Naive thymus-derived CD4-positive, alpha-beta T cell (primary cell): ENCODE measurements at regions not wholly inside any gene's neighbourhood (a gene's known extent, or its start where the extent isn't known, plus 50 kb on each side); places are given as distances from the start of the nearest gene placed in this dataset.

Source experiments
- ATAC-seq: fragments of 150-1000 bp; cut with Tn5 transposase; 2 replicates; pipeline ENCODE4 v1.10.0; 2021; ENCODE audit warnings: mild to moderate bottlenecking, moderate library complexity
- CTCF ChIA-PET: fragments of 350-600 bp; sonication (Branson Sonifier 250); formaldehyde crosslinking; loops from one replicate; lab custom pipeline; 2021; ENCODE audit warnings: antibody characterized with exemption; lab: Charles Lee
- POLR2A ChIA-PET: fragments of 350-600 bp; sonication (Branson Sonifier 250); formaldehyde crosslinking; loops from one replicate; lab custom pipeline; 2021; ENCODE audit warnings: antibody characterized with exemption, inconsistent platforms; lab: Charles Lee
- DNase-seq, 9 donors: peaks; one replicate each; pipeline versions ENCODE4 v3.0.0 to v3.0.0-alpha.2; 2020 to 2022; ENCODE audit warnings: mixed read lengths in 1 of 9
- H3K27ac ChIP-seq: one replicate; pipeline ENCODE4 v1.7.0; 2013; ENCODE audit warnings: mild to moderate bottlenecking, low read depth, low read length, moderate library complexity
- H3K27me3 ChIP-seq, 2 donors: one replicate each; pipeline ENCODE4 v1.7.0; 2013; ENCODE audit warnings: low read length in 2 of 2, mild to moderate bottlenecking in 2 of 2, moderate library complexity in 2 of 2; ENCODE audit not compliant: control insufficient read depth in 2 of 2, insufficient read depth in 2 of 2
- H3K36me3 ChIP-seq, 3 experiments: 1 replicate in 2 of 3; 2 replicates in 1 of 3; pipeline ENCODE4 v1.7.0; 2013; ENCODE audit warnings: low read length in 3 of 3, mild to moderate bottlenecking in 3 of 3, moderate library complexity in 1 of 3; ENCODE audit not compliant: insufficient read depth in 3 of 3, control insufficient read depth in 2 of 3
- H3K4me1 ChIP-seq, 2 donors: one replicate each; pipeline ENCODE4 v1.7.0; 2013; ENCODE audit warnings: low read length in 2 of 2, mild to moderate bottlenecking in 2 of 2, moderate library complexity in 1 of 2; ENCODE audit not compliant: control insufficient read depth in 2 of 2, insufficient read depth in 2 of 2
- H3K4me3 ChIP-seq: 2 replicates; pipeline ENCODE4 v1.7.0; 2013; ENCODE audit warnings: mild to moderate bottlenecking, low read length
- H3K9me3 ChIP-seq, 3 experiments: 1 replicate in 2 of 3; 2 replicates in 1 of 3; pipeline ENCODE4 v1.7.0; 2013; ENCODE audit warnings: low read length in 3 of 3; ENCODE audit not compliant: control insufficient read depth in 2 of 3
- H3K27ac Mint-ChIP-seq, 9 donors: one replicate each; pipeline ENCODE4 v1.8.0; 2020 to 2022; ENCODE audit warnings: mixed read lengths in 9 of 9, mild to moderate bottlenecking in 8 of 9, moderate library complexity in 5 of 9, inconsistent platforms in 2 of 9
- H3K27me3 Mint-ChIP-seq, 5 donors: one replicate each; pipeline ENCODE4 v1.8.0; 2021 to 2022; ENCODE audit warnings: mixed read lengths in 5 of 5, mild to moderate bottlenecking in 1 of 5
- H3K36me3 Mint-ChIP-seq, 5 donors: one replicate each; pipeline ENCODE4 v1.8.0; 2020 to 2022; ENCODE audit warnings: mixed read lengths in 5 of 5, mild to moderate bottlenecking in 3 of 5, inconsistent platforms in 1 of 5
- H3K4me1 Mint-ChIP-seq, 7 donors: one replicate each; pipeline ENCODE4 v1.8.0; 2020 to 2022; ENCODE audit warnings: mixed read lengths in 7 of 7, mild to moderate bottlenecking in 3 of 7, inconsistent platforms in 1 of 7
- H3K4me3 Mint-ChIP-seq, 10 donors: one replicate each; pipeline ENCODE4 v1.8.0; 2020 to 2022; ENCODE audit warnings: mild to moderate bottlenecking in 10 of 10, mixed read lengths in 10 of 10, moderate library complexity in 6 of 10, inconsistent platforms in 2 of 10
- H3K9me3 Mint-ChIP-seq, 11 donors: one replicate each; pipeline ENCODE4 v1.8.0; 2020 to 2022; ENCODE audit warnings: mixed read lengths in 11 of 11, mild to moderate bottlenecking in 4 of 11, inconsistent platforms in 1 of 11, moderate library complexity in 1 of 11
- intact Hi-C, 2 donors: fragments of 100-400 bp; cut with micrococcal nuclease; formaldehyde crosslinking; loops; one replicate each; pipeline ENCODE4 v1.15.1; 2023

DNA sequence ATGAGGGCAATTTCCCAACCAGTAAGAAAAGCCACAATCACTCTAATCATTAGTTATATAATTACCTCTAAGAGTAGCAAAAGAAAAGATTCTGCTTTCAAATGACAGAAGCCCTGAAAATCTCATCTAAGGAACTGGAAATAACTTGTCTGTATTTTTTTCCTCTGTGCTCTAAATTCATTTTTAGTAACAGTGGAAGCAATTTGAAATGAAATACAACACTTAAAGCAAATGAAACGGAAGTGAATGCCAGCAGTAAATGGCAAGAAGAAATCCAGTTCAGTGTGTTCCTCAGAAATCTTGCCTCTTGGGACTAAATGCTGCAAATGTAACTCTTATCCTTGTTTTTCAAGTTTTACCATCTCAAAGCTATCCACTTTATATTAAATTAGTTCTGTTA is 294.9 kb downstream of the TAF11L14 start:
- Histone ChIP-seq H3K27ac (no peak overlapping the region), H3K4me3 (no peak overlapping the region), H3K36me3 (no peaks in the 10 kb centered on the region), H3K4me1 (no peaks in the 10 kb centered on the region), H3K27me3 (no peaks in the 10 kb centered on the region), H3K9me3 (peaks cover 0 to 19% (median 0%) of the 10 kb centered on the region in 3 experiments)
- no peak for DNase-seq
- ChIA-PET POLR2A (no interaction called here), CTCF (no interaction called here)
- Mint-ChIP-seq H3K9me3 (peaks cover 2 to 33% (median 20%) of the 10 kb centered on the region in 11 donors), H3K4me3 (no peak overlapping the region), H3K36me3 (peaks cover 0 to 4% (median 0%) of the 10 kb centered on the region in 5 donors), H3K27me3 (no peaks in the 10 kb centered on the region), H3K4me1 (no peaks in the 10 kb centered on the region), H3K27ac (no peak overlapping the region)
- intact Hi-C loops: no loop called here
- ATAC-seq: no peak

GRCh38 chr5:17930346-17930745 is 296.1 kb downstream of the TAF11L14 start:
- H3K9me3 ChIP-seq: peaks cover 0 to 19% (median 0%) of the 10 kb centered on the region in 3 experiments
- intact Hi-C loops: no loop called here
- ChIA-PET POLR2A (no interaction called here), CTCF (no interaction called here)
- Mint-ChIP-seq H3K27ac (no peak overlapping the region), H3K36me3 (peaks cover 0 to 7% (median 0%) of the 10 kb centered on the region in 5 donors), H3K4me3 (no peak overlapping the region), H3K4me1 (no peaks in the 10 kb centered on the region), H3K9me3 (peaks cover 3 to 41% (median 18%) of the 10 kb centered on the region in 11 donors), H3K27me3 (no peaks in the 10 kb centered on the region)
- no peak overlapping the region for H3K27ac ChIP-seq
- H3K36me3 ChIP-seq: no peaks in the 10 kb centered on the region
- H3K27me3 ChIP-seq: no peaks in the 10 kb centered on the region
- H3K4me3 ChIP-seq: no peak overlapping the region
- H3K4me1 ChIP-seq: no peaks in the 10 kb centered on the region
- DNase-seq (no peak), ATAC-seq (no peak)

DNA sequence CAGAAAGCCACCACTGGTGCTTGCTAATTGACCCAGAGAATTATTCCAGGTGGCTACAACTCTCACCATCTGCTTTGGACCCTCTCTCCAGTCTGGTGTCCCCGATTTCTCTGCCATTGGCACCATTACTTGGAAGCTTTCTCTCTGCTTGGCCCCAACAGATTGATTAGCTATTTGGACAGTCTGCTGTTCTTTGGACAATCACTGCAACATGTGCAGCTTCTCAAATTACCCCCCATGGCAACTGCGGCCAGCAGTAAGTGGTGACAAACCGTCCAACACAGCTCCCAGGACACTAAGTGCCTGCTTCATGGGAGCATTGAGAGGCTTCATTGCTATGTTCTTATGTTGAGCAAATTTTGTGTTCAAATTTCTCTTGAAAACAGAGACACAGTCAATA is 309.8 kb downstream of the TAF11L14 start:
- ChIA-PET POLR2A (no interaction called here), CTCF (no interaction called here)
- Histone ChIP-seq H3K9me3 (no peaks in the 10 kb centered on the region), H3K36me3 (no peaks in the 10 kb centered on the region), H3K4me1 (no peaks in the 10 kb centered on the region), H3K27ac (no peak overlapping the region), H3K4me3 (no peak overlapping the region), H3K27me3 (no peaks in the 10 kb centered on the region)
- intact Hi-C loops: no loop called here
- DNase-seq (no peak), ATAC-seq (no peak)
- no peaks in the 10 kb centered on the region for H3K27me3 Mint-ChIP-seq
- no peak overlapping the region for H3K4me3 Mint-ChIP-seq
- H3K4me1 Mint-ChIP-seq: no peaks in the 10 kb centered on the region
- H3K27ac Mint-ChIP-seq: no peak overlapping the region
- H3K9me3 Mint-ChIP-seq: peaks cover 5 to 43% (median 15%) of the 10 kb centered on the region in 11 donors
- H3K36me3 Mint-ChIP-seq: no peaks in the 10 kb centered on the region

GRCh38 chr5:17947029-17947428 is 312.8 kb downstream of the TAF11L14 start:
- Mint-ChIP-seq H3K4me3 (no peak overlapping the region), H3K27ac (no peak overlapping the region), H3K4me1 (no peaks in the 10 kb centered on the region), H3K9me3 (peaks cover 3 to 41% (median 17%) of the 10 kb centered on the region in 11 donors), H3K27me3 (no peaks in the 10 kb centered on the region), H3K36me3 (no peaks in the 10 kb centered on the region)
- ChIA-PET CTCF (no interaction called here), POLR2A (no interaction called here)
- ATAC-seq: no peak
- no peak overlapping the region for H3K27ac ChIP-seq
- DNase-seq: no peak
- no peaks in the 10 kb centered on the region for H3K4me1 ChIP-seq
- intact Hi-C loops: no loop called here
- no peak overlapping the region for H3K4me3 ChIP-seq
- peaks cover 0 to 9% (median 0%) of the 10 kb centered on the region in 3 experiments for H3K9me3 ChIP-seq
- no peaks in the 10 kb centered on the region for H3K27me3 ChIP-seq
- no peaks in the 10 kb centered on the region for H3K36me3 ChIP-seq

GRCh38 chr5:17951392-17952169 is 317.3 kb downstream of the TAF11L14 start:
- Mint-ChIP-seq H3K4me3 (no peak overlapping the region), H3K27ac (no peak overlapping the region), H3K4me1 (no peaks in the 10 kb centered on the region), H3K9me3 (peaks cover 6 to 44% (median 16%) of the 10 kb centered on the region in 11 donors), H3K27me3 (no peaks in the 10 kb centered on the region), H3K36me3 (no peaks in the 10 kb centered on the region)
- Histone ChIP-seq H3K27ac (no peak overlapping the region), H3K4me1 (no peaks in the 10 kb centered on the region), H3K4me3 (no peak overlapping the region), H3K27me3 (no peaks in the 10 kb centered on the region), H3K9me3 (peaks cover 0 to 9% (median 0%) of the 10 kb centered on the region in 3 experiments), H3K36me3 (no peaks in the 10 kb centered on the region)
- POLR2A ChIA-PET: no interaction called here
- CTCF ChIA-PET: no interaction called here
- intact Hi-C loops: no loop called here
- no peak for ATAC-seq
- no peak for DNase-seq

DNA sequence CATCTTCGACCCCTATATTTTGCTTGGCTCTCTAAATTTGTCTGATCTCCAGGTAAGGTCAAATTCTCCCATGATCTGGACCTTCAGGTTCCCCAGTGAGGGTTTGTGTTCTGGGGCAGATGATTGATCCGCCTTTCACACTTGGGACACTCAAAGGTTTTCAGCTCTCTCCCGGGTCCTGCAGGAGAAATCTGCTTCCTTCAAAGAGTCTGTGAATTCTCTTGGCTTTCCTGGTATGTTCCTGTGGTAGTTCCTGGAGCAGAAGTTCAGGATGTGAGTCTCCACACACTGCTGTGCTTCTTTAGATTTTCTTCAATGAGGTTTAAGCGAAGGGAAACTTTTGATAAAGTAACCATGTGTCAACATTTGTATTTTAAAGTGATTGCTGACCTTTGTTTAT is 318.0 kb downstream of the TAF11L14 start:
- no peaks in the 10 kb centered on the region for H3K4me1 Mint-ChIP-seq
- peaks cover 6 to 44% (median 16%) of the 10 kb centered on the region in 11 donors for H3K9me3 Mint-ChIP-seq
- DNase-seq (no peak), ATAC-seq (no peak)
- ChIA-PET CTCF (no interaction called here), POLR2A (no interaction called here)
- H3K27me3 Mint-ChIP-seq: no peaks in the 10 kb centered on the region
- intact Hi-C loops: no loop called here
- Histone ChIP-seq H3K27ac (no peak overlapping the region), H3K27me3 (no peaks in the 10 kb centered on the region), H3K9me3 (peaks cover 0 to 9% (median 0%) of the 10 kb centered on the region in 3 experiments), H3K4me1 (no peaks in the 10 kb centered on the region), H3K36me3 (no peaks in the 10 kb centered on the region), H3K4me3 (no peak overlapping the region)
- no peaks in the 10 kb centered on the region for H3K36me3 Mint-ChIP-seq
- H3K4me3 Mint-ChIP-seq: no peak overlapping the region
- no peak overlapping the region for H3K27ac Mint-ChIP-seq

DNA sequence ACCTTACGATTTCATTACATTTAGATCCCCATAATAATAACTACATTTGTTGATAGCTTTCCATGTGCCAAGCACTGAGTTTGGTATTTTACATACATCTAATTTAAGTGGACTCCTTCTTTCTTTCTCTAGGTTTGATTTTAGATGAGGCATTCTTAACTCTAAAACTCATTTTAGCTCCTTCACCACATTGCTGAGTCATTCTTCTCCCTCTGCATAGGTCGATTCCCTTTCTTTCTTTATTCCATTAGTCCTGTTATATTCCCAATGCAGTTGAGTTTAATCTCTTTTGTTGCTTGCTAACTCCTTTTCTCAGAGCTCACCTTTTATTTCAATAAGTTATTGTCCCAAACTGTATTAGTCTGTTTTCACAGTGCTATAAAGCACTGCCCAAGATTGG is 329.8 kb downstream of the TAF11L14 start:
- H3K4me3 ChIP-seq: no peak overlapping the region
- ATAC-seq (no peak), DNase-seq (no peak)
- intact Hi-C loops: no loop called here
- H3K27ac ChIP-seq: no peak overlapping the region
- CTCF ChIA-PET: no interaction called here
- Mint-ChIP-seq H3K4me3 (no peak overlapping the region), H3K27me3 (no peaks in the 10 kb centered on the region), H3K4me1 (no peaks in the 10 kb centered on the region), H3K36me3 (peaks cover 0 to 1% (median 0%) of the 10 kb centered on the region in 5 donors), H3K27ac (no peak overlapping the region), H3K9me3 (peaks cover 2 to 30% (median 11%) of the 10 kb centered on the region in 11 donors)
- no peaks in the 10 kb centered on the region for H3K36me3 ChIP-seq
- no peaks in the 10 kb centered on the region for H3K27me3 ChIP-seq
- POLR2A ChIA-PET: no interaction called here
- H3K9me3 ChIP-seq: peaks cover 0 to 8% (median 0%) of the 10 kb centered on the region in 3 experiments
- no peaks in the 10 kb centered on the region for H3K4me1 ChIP-seq
